ENCODE measurements at regions not wholly inside any gene's neighbourhood (a gene's known extent, or its start where the extent isn't known, plus 50 kb on each side); places are given as distances from the start of the nearest gene placed in this dataset.
A peak's percentile ranks its signal among the peaks of the same experiment; 100 is the strongest.

- DNase-seq, result no peak
Observed at GRCh38 chr18:40606996-40607395, 1348.0 kb upstream of the PIK3C3 start.

DNA sequence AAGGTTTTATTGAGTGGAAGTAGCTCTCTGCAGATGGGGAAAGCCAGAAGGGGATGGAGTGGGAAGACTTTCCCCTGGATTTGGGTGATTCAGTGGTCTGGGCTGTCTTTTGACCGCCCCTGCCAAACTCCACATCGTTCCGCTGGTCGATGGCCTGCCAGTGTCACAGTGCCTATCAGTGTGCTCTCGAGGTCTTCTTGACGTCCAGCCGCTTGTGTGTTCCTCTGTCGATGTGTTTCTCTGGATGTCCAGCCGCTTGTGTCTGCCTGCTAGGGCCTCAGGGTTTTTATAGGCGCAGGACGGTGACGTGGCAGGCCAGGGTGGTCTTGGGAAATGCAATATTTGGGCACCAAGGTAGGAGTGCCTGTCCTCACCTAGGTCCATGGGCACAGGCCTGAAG, 1371.4 kb upstream of the PIK3C3 start:
- no peak for DNase-seq

GRCh38 chr18:40582105-40582504, 1372.9 kb upstream of the PIK3C3 start:
- no peak for DNase-seq

DNA sequence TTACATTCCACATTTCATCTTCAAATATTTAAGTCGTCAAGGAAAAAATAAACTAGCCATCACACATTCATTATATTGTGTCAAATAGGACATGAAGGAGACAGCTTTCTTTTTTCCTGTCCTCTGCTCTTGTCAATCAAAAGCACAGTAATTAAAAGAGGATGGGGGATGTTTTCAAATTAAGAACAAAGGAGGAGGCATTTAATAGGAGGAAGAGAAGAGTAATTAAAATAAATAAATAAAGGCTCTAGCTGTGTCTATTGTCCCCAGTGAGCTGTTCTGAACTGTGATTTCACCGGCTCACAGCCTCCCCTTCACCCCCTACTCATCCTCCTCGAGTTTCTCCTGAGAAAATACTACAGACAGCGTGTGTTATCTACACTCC, 1377.1 kb upstream of the PIK3C3 start:
- no peak for DNase-seq

DNA sequence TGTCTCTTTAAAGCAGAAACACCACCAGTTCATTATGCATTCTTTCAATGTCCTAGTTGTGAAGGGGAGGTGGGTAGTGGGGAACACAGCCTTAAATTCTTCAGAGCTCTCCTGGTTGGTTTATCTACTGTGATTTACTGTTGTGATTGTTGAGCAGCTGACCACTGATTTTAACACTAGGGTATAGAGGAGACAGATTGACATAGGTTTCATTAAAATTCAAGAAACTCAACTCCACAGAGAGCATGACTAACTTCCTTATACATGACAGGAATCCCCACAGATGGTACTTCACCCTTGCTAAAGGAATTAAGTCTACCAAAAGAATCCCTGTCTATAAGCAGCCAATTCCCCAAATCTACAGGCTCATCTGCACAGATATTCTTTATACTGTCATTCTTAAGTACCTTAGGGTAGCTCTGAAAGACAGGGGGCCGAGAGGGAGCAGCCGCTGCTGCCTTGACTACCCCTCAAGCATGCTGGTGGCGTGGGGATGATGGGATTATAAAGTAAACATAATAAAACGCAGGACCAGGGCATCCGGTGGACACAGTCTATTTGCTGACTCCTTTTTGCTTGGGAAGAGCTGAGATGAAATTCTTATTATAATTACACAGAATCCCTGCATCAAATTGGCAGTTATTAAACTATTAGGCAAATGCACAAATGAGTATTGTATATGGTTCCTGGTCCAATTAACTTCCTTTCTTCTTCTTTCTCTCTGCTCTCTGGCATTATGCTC, 1377.6 kb upstream of the PIK3C3 start:
- peak; percentile 45 for DNase-seq

- no peak for DNase-seq
Observed at GRCh38 chr18:40576507-40577115, 1378.4 kb upstream of the PIK3C3 start.

DNA sequence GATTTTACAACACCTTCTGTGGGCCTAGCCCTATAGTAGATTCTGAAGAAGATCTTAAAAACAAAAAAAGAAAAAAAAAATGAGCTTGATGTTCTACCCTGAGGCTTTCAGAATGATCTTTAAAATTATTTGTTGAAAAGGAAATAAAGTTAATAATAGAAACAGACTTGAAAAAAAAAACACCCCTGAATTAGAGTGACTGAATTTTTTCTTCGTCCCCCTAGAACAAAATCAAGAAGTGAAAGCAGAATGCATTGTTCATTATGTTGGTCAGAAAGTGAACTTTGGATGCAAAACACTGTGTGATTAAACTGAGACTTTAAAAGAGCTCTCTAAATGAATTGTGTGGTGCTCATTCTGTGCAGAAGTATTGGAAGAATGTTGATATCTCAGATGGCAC, 1384.4 kb upstream of the PIK3C3 start:
- DNase-seq, result no peak

- no peak for DNase-seq
Observed at GRCh38 chr18:40569605-40570004, 1385.4 kb upstream of the PIK3C3 start.

- no peak for DNase-seq
Observed at GRCh38 chr18:40566510-40566844, 1388.6 kb upstream of the PIK3C3 start.

- DNase-seq, result no peak
Observed at GRCh38 chr18:40565805-40566509, 1389.1 kb upstream of the PIK3C3 start.

- no peak for DNase-seq
Observed at GRCh38 chr18:40559556-40559955, 1395.5 kb upstream of the PIK3C3 start.

- no peak for DNase-seq
Observed at GRCh38 chr18:40558706-40559392, 1396.2 kb upstream of the PIK3C3 start.

GRCh38 chr18:40555914-40556313, 1399.1 kb upstream of the PIK3C3 start:
- peak; percentile 28 for DNase-seq

- DNase-seq, result no peak
Observed at GRCh38 chr18:40553029-40553428, 1402.0 kb upstream of the PIK3C3 start.

DNA sequence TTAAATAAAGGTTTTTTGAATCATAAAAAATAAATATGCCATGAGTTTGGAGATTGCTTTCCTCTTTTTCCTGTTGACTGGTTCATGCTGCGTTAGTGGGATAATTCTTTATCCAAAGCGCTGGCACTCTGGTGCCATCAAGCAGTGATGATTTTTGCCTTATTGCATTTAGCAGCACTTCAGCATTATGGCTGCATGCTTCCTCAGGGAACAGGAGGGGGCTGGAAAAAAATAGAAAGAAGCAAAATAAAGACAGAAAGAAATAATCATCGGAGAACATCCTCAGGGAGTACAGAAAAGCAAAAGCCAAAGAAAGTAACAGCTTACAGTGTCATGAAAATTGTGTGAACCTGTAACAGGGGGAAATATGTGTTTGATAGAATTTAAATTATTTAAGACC, 1408.2 kb upstream of the PIK3C3 start:
- DNase-seq, result no peak

DNA sequence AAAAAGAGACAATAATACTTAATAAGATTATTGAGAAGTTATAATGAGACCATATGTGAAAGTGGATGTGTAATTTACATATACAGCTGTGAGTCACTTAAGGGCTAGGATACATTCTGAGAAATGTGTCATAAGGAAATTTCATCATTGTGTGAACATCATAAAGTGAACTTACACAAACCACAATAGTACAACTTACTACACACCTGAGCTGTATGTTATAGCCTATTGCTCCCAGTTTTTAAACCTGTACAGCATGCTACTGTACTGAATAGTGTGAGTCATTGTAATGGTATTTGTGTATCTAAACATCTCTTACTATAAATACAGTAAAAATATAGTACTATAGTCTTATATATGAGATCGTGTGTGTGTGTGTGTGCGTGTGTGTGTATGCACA, 1420.3 kb upstream of the PIK3C3 start:
- DNase-seq, result peak; percentile 13

GRCh38 chr18:40532046-40532445, 1423.0 kb upstream of the PIK3C3 start:
- DNase-seq, result peak; percentile 22

- peak; percentile 23 for DNase-seq
Observed at GRCh38 chr18:40531051-40531450, 1424.0 kb upstream of the PIK3C3 start.

DNA sequence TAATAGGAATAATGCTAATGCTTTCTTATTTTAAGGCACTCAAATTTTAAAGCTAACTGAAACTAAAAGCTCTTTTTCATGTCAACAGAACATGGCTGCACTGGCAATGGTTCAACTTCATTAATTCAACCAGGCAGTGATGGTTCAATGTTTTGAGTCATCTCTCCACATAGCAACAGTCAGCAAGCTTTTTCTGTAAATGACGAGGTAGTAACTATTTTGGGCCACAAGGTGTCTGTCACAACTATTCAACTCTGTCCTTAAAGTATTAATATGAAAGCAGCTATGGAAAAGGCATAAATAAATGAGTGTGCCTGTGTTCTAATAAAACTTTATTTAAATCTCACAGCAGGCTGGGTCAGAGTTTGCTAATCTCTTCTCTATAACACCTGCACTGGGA, 1425.6 kb upstream of the PIK3C3 start:
- peak; percentile 12 for DNase-seq

GRCh38 chr18:40524881-40525280, 1430.2 kb upstream of the PIK3C3 start:
- no peak for DNase-seq

- DNase-seq, result no peak
Observed at GRCh38 chr18:40523287-40523686, 1431.7 kb upstream of the PIK3C3 start.

GRCh38 chr18:40501026-40501425, 1454.0 kb upstream of the PIK3C3 start:
- DNase-seq, result no peak

GRCh38 chr18:40494603-40495002, 1460.4 kb upstream of the PIK3C3 start:
- DNase-seq, result no peak

- DNase-seq, result no peak
Observed at GRCh38 chr18:40493316-40493715, 1461.7 kb upstream of the PIK3C3 start.

Data from fibroblast of skin of right quadriceps (primary cell).